IMR-90 (cell line): ENCODE measurements at regions not wholly inside any gene's neighbourhood (a gene's known extent, or its start where the extent isn't known, plus 50 kb on each side); places are given as distances from the start of the nearest gene placed in this dataset.

Source experiments
- ATAC-seq: fragments of 200-7000 bp; cut with Tn5 transposase; 2 replicates; pipeline ENCODE4 v1.9.1; 2020; ENCODE audit warnings: low read depth, mild to moderate bottlenecking, moderate library complexity
- BruUV-seq: library from RNA; stranded (reverse); fragments of 400-500 nt; replicated peaks from 2 replicates; lab custom pipeline; 2021; lab: Mats Ljungman, UMichigan
- CTCF ChIA-PET: fragments of 300-600 bp; formaldehyde crosslinking; extraction: SDS; loops from one replicate; lab custom pipeline; 2021; ENCODE audit warnings: antibody characterized with exemption; lab: Yijun Ruan, JAX
- POLR2A ChIA-PET: fragments of 300-600 bp; sonication (Branson Sonifier 250); formaldehyde crosslinking; loops from one replicate; lab custom pipeline; 2022; ENCODE audit warnings: antibody characterized with exemption; ENCODE audit not compliant: unreplicated experiment; lab: Charles Lee
- DNase-seq: peaks from one replicate; pipeline ENCODE4 v3.0.0; 2013
- H2AFZ ChIP-seq: replicated peaks from 2 replicates; pipeline ENCODE3; 2013; ENCODE audit warnings: low read length, mild to moderate bottlenecking; ENCODE audit not compliant: poor library complexity
- H2AK5ac ChIP-seq: 2 replicates; pipeline ENCODE4 v1.6.1; 2013; ENCODE audit warnings: low read depth, low read length, inconsistent platforms
- H2AK9ac ChIP-seq: replicated peaks from 2 replicates; pipeline ENCODE3; 2013; ENCODE audit warnings: mild to moderate bottlenecking, low read depth, low read length, moderate library complexity; ENCODE audit not compliant: poor library complexity
- H2BK120ac ChIP-seq: 2 replicates; pipeline ENCODE4 v1.6.1; 2013; ENCODE audit warnings: low read depth, low read length, inconsistent platforms
- H2BK15ac ChIP-seq: 3 replicates; pipeline ENCODE4 v1.6.1; 2013; ENCODE audit warnings: low read depth, low read length, inconsistent platforms
- H2BK20ac ChIP-seq: 2 replicates; pipeline ENCODE4 v1.6.1; 2013; ENCODE audit warnings: low read depth, mild to moderate bottlenecking, inconsistent platforms, low read length, moderate library complexity
- H2BK5ac ChIP-seq: 2 replicates; pipeline ENCODE4 v1.6.1; 2013; ENCODE audit warnings: mild to moderate bottlenecking, low read depth, low read length, inconsistent platforms; ENCODE audit not compliant: poor library complexity, severe bottlenecking
- H3K14ac ChIP-seq: replicated peaks from 2 replicates; pipeline ENCODE4 v1.6.1; 2013; ENCODE audit warnings: low read depth, low read length, inconsistent platforms
- H3K18ac ChIP-seq: 2 replicates; pipeline ENCODE4 v1.6.1; 2013; ENCODE audit warnings: low read depth, low read length, control low read depth
- H3K23ac ChIP-seq: 2 replicates; pipeline ENCODE4 v1.6.1; 2013; ENCODE audit warnings: low read depth, low read length, inconsistent platforms
- H3K27ac ChIP-seq: 2 replicates; pipeline ENCODE4 v1.5.1; 2013; ENCODE audit warnings: mild to moderate bottlenecking, control low read depth, low read length; ENCODE audit not compliant: insufficient read depth
- H3K27me3 ChIP-seq: 2 replicates; pipeline ENCODE4 v1.6.1; 2013; ENCODE audit warnings: low read length; ENCODE audit not compliant: control insufficient read depth, insufficient read depth
- H3K36me3 ChIP-seq: 2 replicates; pipeline ENCODE4 v1.6.1; 2013; ENCODE audit warnings: low read length, mixed read lengths; ENCODE audit not compliant: control insufficient read depth, insufficient read depth
- H3K4ac ChIP-seq: 2 replicates; pipeline ENCODE4 v1.6.1; 2013; ENCODE audit warnings: low read depth, low read length, inconsistent platforms
- H3K4me1 ChIP-seq: 2 replicates; pipeline ENCODE4 v1.6.1; 2013; ENCODE audit warnings: low read length, mixed read lengths; ENCODE audit not compliant: control insufficient read depth, insufficient read depth
- H3K4me2 ChIP-seq: 2 replicates; pipeline ENCODE4 v1.6.1; 2013; ENCODE audit warnings: low read depth, mild to moderate bottlenecking, control low read depth, low read length, moderate library complexity
- H3K4me3 ChIP-seq: 2 replicates; pipeline ENCODE4 v1.5.1; 2013; ENCODE audit warnings: low read depth, mild to moderate bottlenecking, control low read depth, low read length, moderate library complexity; ENCODE audit not compliant: insufficient read depth
- H3K56ac ChIP-seq: 2 replicates; pipeline ENCODE4 v1.6.1; 2013; ENCODE audit warnings: low read length, inconsistent platforms; ENCODE audit not compliant: insufficient read depth; ENCODE audit errors: extremely low read depth
- H3K79me1 ChIP-seq, 2 experiments: 2 replicates each; pipeline ENCODE4 v1.6.1; 2013; ENCODE audit warnings: low read length in 2 of 2, inconsistent platforms in 1 of 2, low read depth in 1 of 2
- H3K9ac ChIP-seq: 2 replicates; pipeline ENCODE4 v1.6.1; 2013; ENCODE audit warnings: low read depth, low read length, control low read depth
- H3K9me1 ChIP-seq: 2 replicates; pipeline ENCODE4 v1.6.1; 2013; ENCODE audit warnings: low read length, inconsistent platforms; ENCODE audit not compliant: insufficient read depth
- H3K9me3 ChIP-seq: 2 replicates; pipeline ENCODE4 v1.6.1; 2013; ENCODE audit warnings: low read length; ENCODE audit not compliant: control insufficient read depth, insufficient read depth
- H4K20me1 ChIP-seq: 2 replicates; pipeline ENCODE4 v1.6.1; 2013; ENCODE audit warnings: low read length, inconsistent platforms; ENCODE audit not compliant: insufficient read depth
- H4K5ac ChIP-seq: 2 replicates; pipeline ENCODE4 v1.6.1; 2013; ENCODE audit warnings: mild to moderate bottlenecking, low read depth, low read length, control low read depth
- H4K8ac ChIP-seq, 2 experiments: 2 replicates each; pipeline ENCODE4 v1.6.1; 2013; ENCODE audit warnings: low read depth in 2 of 2, low read length in 2 of 2, control low read depth in 1 of 2, inconsistent platforms in 1 of 2
- H4K91ac ChIP-seq: 2 replicates; pipeline ENCODE4 v1.6.1; 2013; ENCODE audit warnings: low read depth, low read length, inconsistent platforms; ENCODE audit not compliant: insufficient read depth
- BHLHE40 ChIP-seq: fragments of 150-350 bp; IDR thresholded peaks from 2 replicates; pipeline ENCODE4 v1.6.1; 2016; ENCODE audit warnings: mild to moderate bottlenecking, low read depth, low read length
- CHD1 ChIP-seq: IDR thresholded peaks from 2 replicates; pipeline ENCODE4 v1.6.1; 2012; ENCODE audit warnings: low read depth, low read length, improper control_type of control experiment
- CTCF ChIP-seq: conservative IDR thresholded peaks from 2 replicates; pipeline ENCODE4 v1.5.1; 2012; ENCODE audit warnings: mild to moderate bottlenecking, low read depth, low read length, improper control_type of control experiment
- ELK1 ChIP-seq: fragments of 150-350 bp; IDR thresholded peaks from 2 replicates; pipeline ENCODE4 v1.6.1; 2016; ENCODE audit warnings: low read depth, mild to moderate bottlenecking, low read length, moderate library complexity, borderline replicate concordance
- FOS ChIP-seq: fragments of 150-350 bp; IDR thresholded peaks from 2 replicates; pipeline ENCODE4 v1.6.1; 2016; ENCODE audit warnings: low read depth, low read length
- MAZ ChIP-seq: IDR thresholded peaks from 2 replicates; pipeline ENCODE4 v1.6.1; 2012; ENCODE audit warnings: low read depth, mild to moderate bottlenecking, low read length, improper control_type of control experiment, moderate library complexity, borderline replicate concordance
- MXI1 ChIP-seq: IDR thresholded peaks from 2 replicates; pipeline ENCODE4 v1.6.1; 2012; ENCODE audit warnings: low read depth, mild to moderate bottlenecking, low read length, moderate library complexity, borderline replicate concordance
- NFE2L2 ChIP-seq: fragments of 150-350 bp; IDR thresholded peaks from 2 replicates; pipeline ENCODE4 v1.6.1; 2016; ENCODE audit warnings: low read depth, mild to moderate bottlenecking, low read length
- RAD21 ChIP-seq: IDR thresholded peaks from 2 replicates; pipeline ENCODE4 v1.6.1; 2012; ENCODE audit warnings: low read length, improper control_type of control experiment
- RCOR1 ChIP-seq: IDR thresholded peaks from 2 replicates; pipeline ENCODE4 v1.6.1; 2012; ENCODE audit warnings: mild to moderate bottlenecking, low read length, improper control_type of control experiment; ENCODE audit not compliant: insufficient replicate concordance
- RFX5 ChIP-seq: IDR thresholded peaks from 2 replicates; pipeline ENCODE4 v1.8.0; 2012; ENCODE audit warnings: low read depth, mild to moderate bottlenecking, low read length, moderate library complexity
- SMC3 ChIP-seq: fragments of 150-350 bp; IDR thresholded peaks from 2 replicates; pipeline ENCODE4 v1.6.1; 2016; ENCODE audit warnings: low read depth, mild to moderate bottlenecking, antibody characterized with exemption, low read length, moderate library complexity
- USF2 ChIP-seq: fragments of 150-350 bp; IDR thresholded peaks from 2 replicates; pipeline ENCODE4 v1.6.1; 2017; ENCODE audit warnings: mild to moderate bottlenecking, antibody characterized with exemption, low read length, low read depth
- WGBS, 2 experiments: methylation state at CpG; one replicate each; pipeline versions ENCODE4 v1.1.5 to v1.1.7; 2013; ENCODE audit warnings: missing lambda C conversion rate in 2 of 2; ENCODE audit not compliant: insufficient read length in 1 of 2; ENCODE audit errors: extremely low coverage in 2 of 2; 5-methylcytosine and 5-hydroxymethylcytosine counted together
- dilution Hi-C: fragments of 300-500 bp; cut with HindIII; formaldehyde crosslinking; loops from one replicate; pipeline ENCODE4 v1.14.3; 2018; ENCODE audit warnings: low sequenced_read_pairs; ENCODE audit not compliant: unreplicated experiment
- in situ Hi-C: fragments of 300-500 bp; cut with MboI; formaldehyde crosslinking; loops from 3 replicates; pipeline ENCODE4 v1.14.3; 2019; ENCODE audit warnings: low sequenced_read_pairs, inconsistent platforms, mixed read lengths
- intact Hi-C: fragments of 100-400 bp; cut with micrococcal nuclease; formaldehyde crosslinking; loops from 2 replicates; pipeline ENCODE4 v1.10.0; 2022

- H3K9me1 ChIP-seq = no peaks in the 10 kb centered on the region
- no peaks in the 10 kb centered on the region for H3K36me3 ChIP-seq
- H2BK5ac ChIP-seq = no peak overlapping the region
- no peak overlapping the region for H2AFZ ChIP-seq
- H2AK9ac ChIP-seq = no peak overlapping the region
- H3K27me3 ChIP-seq = no peaks in the 10 kb centered on the region
- no peak overlapping the region for H3K23ac ChIP-seq
- no peak overlapping the region for H2BK15ac ChIP-seq
- H4K8ac ChIP-seq = no peak overlapping the region
- intact Hi-C loops (no loop called here), in situ Hi-C loops (no loop called here), dilution Hi-C loops (no loop called here)
- 0% methylated on average over 1 of the region's 4 CpGs; no CpG with 5 or more reads in 1 of the 2 experiments for WGBS, 2 experiments
- H3K4ac ChIP-seq = no peak overlapping the region
- no peak overlapping the region for H2BK20ac ChIP-seq
- ATAC-seq = no peak
- H3K4me3 ChIP-seq = no peak overlapping the region
- no peak overlapping the region for H4K91ac ChIP-seq
- no TSS peak for BruUV-seq
- no peak overlapping the region for H3K18ac ChIP-seq
- H2AK5ac ChIP-seq = no peak overlapping the region
- H3K14ac ChIP-seq = no peak overlapping the region
- DNase-seq = no peak
- H3K79me1 ChIP-seq = no peaks in the 10 kb centered on the region
- POLR2A ChIA-PET = no interaction called here
- CTCF ChIA-PET = no interaction called here
- TF ChIP-seq USF2 (no peak), SMC3 (no peak), NFE2L2 (no peak), FOS (no peak), MXI1 (no peak), MAZ (no peak), CHD1 (no peak), RAD21 (no peak), ELK1 (no peak), CTCF (no peak), RCOR1 (no peak), BHLHE40 (no peak), RFX5 (no peak)
- no peak overlapping the region for H3K9ac ChIP-seq
- no peaks in the 10 kb centered on the region for H4K20me1 ChIP-seq
- H3K4me2 ChIP-seq = no peak overlapping the region
- no peak overlapping the region for H3K27ac ChIP-seq
- peaks cover 20% of the 10 kb centered on the region for H3K9me3 ChIP-seq
- no peak overlapping the region for H3K56ac ChIP-seq
- no peak overlapping the region for H4K5ac ChIP-seq
- no peak overlapping the region for H2BK120ac ChIP-seq
- no peaks in the 10 kb centered on the region for H3K4me1 ChIP-seq
Observed at GRCh38 chr16:8236816-8237215, 353.5 kb downstream of the TMEM114 start.
